GM12878 (cell line): ENCODE measurements at regions not wholly inside any gene's neighbourhood (a gene's known extent, or its start where the extent isn't known, plus 50 kb on each side); places are given as distances from the start of the nearest gene placed in this dataset.

Experiments used
- ATAC-seq: fragments of 200-7000 bp; cut with Tn5 transposase; 3 replicates; pipeline ENCODE4 v1.9.1; 2020; ENCODE audit warnings: mild to moderate bottlenecking, moderate library complexity
- BruUV-seq: library from RNA; stranded (reverse); fragments of 400-500 nt; replicated peaks from 2 replicates; lab custom pipeline; 2021; lab: Mats Ljungman, UMichigan
- CTCF ChIA-PET: fragments of 300-600 bp; sonication (Branson Sonifier 250); formaldehyde crosslinking; extraction: SDS; loops from one replicate; lab custom pipeline; 2021; ENCODE audit warnings: inconsistent platforms; lab: Yijun Ruan, JAX
- POLR2A ChIA-PET: fragments of 350-600 bp; formaldehyde crosslinking; extraction: SDS; loops from one replicate; lab custom pipeline; 2021; ENCODE audit warnings: inconsistent platforms; lab: Charles Lee
- RAD21 ChIA-PET: fragments of 300-600 bp; sonication (Branson Sonifier 250); formaldehyde crosslinking; loops from one replicate; lab custom pipeline; 2023; ENCODE audit warnings: antibody characterized with exemption; ENCODE audit not compliant: unreplicated experiment; lab: Charles Lee
- SMC1A ChIA-PET: fragments of 300-600 bp; sonication (Branson Sonifier 250); formaldehyde crosslinking; loops from one replicate; lab custom pipeline; 2023; ENCODE audit not compliant: unreplicated experiment, uncharacterized antibody; lab: Charles Lee
- DNase-seq: peaks from one replicate; pipeline ENCODE4 v3.0.0-alpha.2; 2011; ENCODE audit warnings: low read depth, low spot score
- FAIRE-seq: peaks from 3 replicates; lab custom pipeline; 2011; peaks lifted over from hg19 to GRCh38; lab: Jason Lieb, UNC
- H2AFZ ChIP-seq: 2 replicates; pipeline ENCODE4 v1.6.0; 2011; ENCODE audit warnings: low read depth, low read length, control low read depth; ENCODE audit not compliant: control insufficient read depth
- H3K27ac ChIP-seq: 2 replicates; pipeline ENCODE4 v1.5.1; 2011; ENCODE audit warnings: control low read depth; ENCODE audit not compliant: control insufficient read depth, insufficient read depth
- H3K27me3 ChIP-seq, 2 experiments: replicated peaks in 1 of 2; 2 replicates each; pipeline versions ENCODE4 v1.6.0 to v1.6.1; 2011; ENCODE audit warnings: low read length in 1 of 2; ENCODE audit not compliant: control insufficient read depth in 2 of 2, insufficient read depth in 2 of 2
- H3K36me3 ChIP-seq, 2 experiments: 2 replicates each; pipeline ENCODE4 v1.5.1; 2011; ENCODE audit warnings: low read length in 1 of 2; ENCODE audit not compliant: control insufficient read depth in 2 of 2, insufficient read depth in 2 of 2
- H3K4me1 ChIP-seq: 2 replicates; pipeline ENCODE4 v1.6.1; 2011; ENCODE audit warnings: mild to moderate bottlenecking, low read length, moderate library complexity, mixed read lengths; ENCODE audit not compliant: control insufficient read depth, insufficient read depth
- H3K4me2 ChIP-seq: 2 replicates; pipeline ENCODE4 v1.6.0; 2011; ENCODE audit warnings: control low read depth; ENCODE audit not compliant: control insufficient read depth, insufficient read depth
- H3K4me3 ChIP-seq: fragments of 200-600 bp; sonication (generic); 2 replicates; pipeline ENCODE4 v1.5.1; 2016
- H3K79me2 ChIP-seq: 2 replicates; pipeline ENCODE4 v1.6.0; 2011; ENCODE audit warnings: low read length; ENCODE audit not compliant: control insufficient read depth, insufficient read depth
- H3K9ac ChIP-seq: 2 replicates; pipeline ENCODE4 v1.8.0; 2011; ENCODE audit warnings: low read length, control low read depth, mixed read lengths; ENCODE audit not compliant: control insufficient read depth, insufficient read depth
- H3K9me3 ChIP-seq: replicated peaks from 3 replicates; pipeline ENCODE4 v1.5.1; 2011; ENCODE audit warnings: mild to moderate bottlenecking, low read length; ENCODE audit not compliant: control insufficient read depth, insufficient read depth
- H4K20me1 ChIP-seq: 2 replicates; pipeline ENCODE4 v1.6.0; 2011; ENCODE audit not compliant: control insufficient read depth, insufficient read depth
- ASH2L ChIP-seq: fragments of 300-600, 200-600 bp; sonication (generic); IDR thresholded peaks from 2 replicates; pipeline ENCODE4 v1.6.1; 2017; ENCODE audit warnings: low read depth, mild to moderate bottlenecking, borderline replicate concordance
- EP300 ChIP-seq, 2 experiments: fragments of 150-350 bp in 1 of 2; IDR thresholded peaks; 2 replicates each; pipeline ENCODE4 v1.6.1; 2011 to 2012; ENCODE audit warnings: low read depth in 2 of 2, low read length in 2 of 2, borderline replicate concordance in 1 of 2, improper control_type of control experiment in 1 of 2, inconsistent platforms in 1 of 2; ENCODE audit not compliant: control insufficient read depth in 1 of 2
- FOS ChIP-seq: IDR thresholded peaks from 3 replicates; pipeline ENCODE4 v1.6.1; 2011; ENCODE audit warnings: borderline replicate concordance; ENCODE audit not compliant: insufficient read length; ENCODE audit errors: extremely low read depth
- HDGF ChIP-seq: fragments of 450-650 bp; IDR thresholded peaks from 2 replicates; pipeline ENCODE4 v1.6.1; 2016; ENCODE audit warnings: antibody characterized with exemption
- NFXL1 ChIP-seq: fragments of 450-650 bp; IDR thresholded peaks from 2 replicates; pipeline ENCODE4 v1.6.1; 2017; ENCODE audit warnings: antibody characterized with exemption, mild to moderate bottlenecking, borderline replicate concordance
- POLR2A ChIP-seq: IDR thresholded peaks from 2 replicates; pipeline ENCODE4 v1.6.1; 2011; ENCODE audit warnings: low read depth, mild to moderate bottlenecking, low read length
- SMAD5 ChIP-seq: IDR thresholded peaks from 2 replicates; pipeline ENCODE4 v1.6.1; 2016; ENCODE audit warnings: antibody characterized with exemption, low read depth
- SMC3 ChIP-seq: IDR thresholded peaks from 2 replicates; pipeline ENCODE4 v1.6.1; 2011; ENCODE audit warnings: low read length, improper control_type of control experiment, borderline replicate concordance
- SP1 ChIP-seq: IDR thresholded peaks from one replicate; pipeline ENCODE4 v1.6.1; 2011; ENCODE audit warnings: low read depth, low read length
- SREBF1 ChIP-seq: IDR thresholded peaks from 2 replicates; pipeline ENCODE4 v1.6.1; 2012; ENCODE audit warnings: mild to moderate bottlenecking, low read length
- SREBF2 ChIP-seq: IDR thresholded peaks from 2 replicates; pipeline ENCODE4 v1.6.1; 2012; ENCODE audit warnings: mild to moderate bottlenecking, low read length
- TARDBP ChIP-seq: IDR thresholded peaks from 2 replicates; pipeline ENCODE4 v1.6.1; 2016; ENCODE audit warnings: borderline replicate concordance
- ZNF384 ChIP-seq: IDR thresholded peaks from 2 replicates; pipeline ENCODE4 v1.6.1; 2012; ENCODE audit warnings: low read depth, mild to moderate bottlenecking, low read length, improper control_type of control experiment, borderline replicate concordance
- WGBS: methylation state at CpG from one replicate; pipeline ENCODE4 v1.1.6; 2016; ENCODE audit warnings: low lambda C conversion rate; ENCODE audit not compliant: insufficient replicate concordance, insufficient coverage; ENCODE audit errors: missing lambda C conversion rate; 5-methylcytosine and 5-hydroxymethylcytosine counted together
- in situ Hi-C: fragments of 300-500 bp; cut with MboI; formaldehyde crosslinking; loops from 9 replicates; pipeline ENCODE4 v1.14.3; 2018; ENCODE audit warnings: mixed read lengths
- intact Hi-C: fragments of 100-400 bp; cut with micrococcal nuclease; formaldehyde crosslinking; loops from one replicate; pipeline ENCODE4 v1.14.2; 2022; ENCODE audit not compliant: unreplicated experiment
- TF ChIP-seq, protein P1 (sequence below), 3 experiments: IDR thresholded peaks in 2 of 3; conservative IDR thresholded peaks in 1 of 3; 2 replicates each; pipeline ENCODE4 v1.5.1; 2011; ENCODE audit warnings: low read depth in 3 of 3, low read length in 3 of 3, mild to moderate bottlenecking in 3 of 3, control low read depth in 2 of 3, moderate library complexity in 2 of 3, inconsistent platforms in 1 of 3, mixed read lengths in 1 of 3; ENCODE audit not compliant: control insufficient read depth in 2 of 3, insufficient read depth in 1 of 3; ENCODE audit errors: extremely low read depth in 1 of 3
- TF ChIP-seq, protein P2 (sequence below): fragments of 150-350 bp; IDR thresholded peaks from 2 replicates; pipeline ENCODE4 v1.6.1; 2016; ENCODE audit warnings: low read depth, low read length

DNA sequence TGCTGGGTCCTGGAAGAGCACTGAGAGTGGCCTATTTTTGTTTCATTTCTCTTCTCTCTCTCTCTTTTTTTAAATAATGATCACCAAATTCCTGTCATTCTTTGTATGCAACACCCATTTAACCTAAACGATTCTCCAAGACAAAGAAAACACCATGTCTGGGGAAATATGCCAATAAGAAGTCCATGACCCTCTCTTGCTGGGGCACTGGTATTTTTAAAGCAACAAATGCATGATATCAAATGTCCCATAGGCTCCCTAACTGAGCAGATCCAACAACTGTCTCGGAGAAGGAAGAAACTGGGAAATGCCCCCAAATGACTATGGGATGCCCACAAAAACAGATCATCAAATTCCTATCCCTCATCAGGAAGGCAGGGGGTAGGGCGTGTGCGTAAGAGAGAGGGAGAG lies 567.4 kb downstream of the CCDC171 start:
- DNase-seq: no peak
- ChIA-PET SMC1A (no interaction called here), POLR2A (no interaction called here), RAD21 (no interaction called here), CTCF (no interaction called here)
- H3K4me2 ChIP-seq: no peak overlapping the region
- intact Hi-C loops: no loop called here
- no peak overlapping the region for H3K4me3 ChIP-seq
- H3K27ac ChIP-seq: no peak overlapping the region
- no peak for ATAC-seq
- H3K79me2 ChIP-seq: no peaks in the 10 kb centered on the region
- no peak for FAIRE-seq
- TF ChIP-seq TARDBP: no peak
- TF ChIP-seq SREBF1: no peak
- TF ChIP-seq, protein P1, sequence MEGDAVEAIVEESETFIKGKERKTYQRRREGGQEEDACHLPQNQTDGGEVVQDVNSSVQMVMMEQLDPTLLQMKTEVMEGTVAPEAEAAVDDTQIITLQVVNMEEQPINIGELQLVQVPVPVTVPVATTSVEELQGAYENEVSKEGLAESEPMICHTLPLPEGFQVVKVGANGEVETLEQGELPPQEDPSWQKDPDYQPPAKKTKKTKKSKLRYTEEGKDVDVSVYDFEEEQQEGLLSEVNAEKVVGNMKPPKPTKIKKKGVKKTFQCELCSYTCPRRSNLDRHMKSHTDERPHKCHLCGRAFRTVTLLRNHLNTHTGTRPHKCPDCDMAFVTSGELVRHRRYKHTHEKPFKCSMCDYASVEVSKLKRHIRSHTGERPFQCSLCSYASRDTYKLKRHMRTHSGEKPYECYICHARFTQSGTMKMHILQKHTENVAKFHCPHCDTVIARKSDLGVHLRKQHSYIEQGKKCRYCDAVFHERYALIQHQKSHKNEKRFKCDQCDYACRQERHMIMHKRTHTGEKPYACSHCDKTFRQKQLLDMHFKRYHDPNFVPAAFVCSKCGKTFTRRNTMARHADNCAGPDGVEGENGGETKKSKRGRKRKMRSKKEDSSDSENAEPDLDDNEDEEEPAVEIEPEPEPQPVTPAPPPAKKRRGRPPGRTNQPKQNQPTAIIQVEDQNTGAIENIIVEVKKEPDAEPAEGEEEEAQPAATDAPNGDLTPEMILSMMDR (IDR thresholded peaks at IDR 0.05 in 2 of 3, conservative IDR thresholded peaks at IDR 0.05 in 1 of 3; ENCODE audit: control insufficient read depth in 2 of 3, extremely low read depth in 1 of 3, insufficient read depth in 1 of 3, low read depth in 3 of 3, low read length in 3 of 3): no peak
- TF ChIP-seq ZNF384: no peak
- no peak for TF ChIP-seq SP1
- TF ChIP-seq SMAD5: no peak
- TF ChIP-seq SREBF2: no peak
- no peak for TF ChIP-seq NFXL1
- TF ChIP-seq, protein P2, sequence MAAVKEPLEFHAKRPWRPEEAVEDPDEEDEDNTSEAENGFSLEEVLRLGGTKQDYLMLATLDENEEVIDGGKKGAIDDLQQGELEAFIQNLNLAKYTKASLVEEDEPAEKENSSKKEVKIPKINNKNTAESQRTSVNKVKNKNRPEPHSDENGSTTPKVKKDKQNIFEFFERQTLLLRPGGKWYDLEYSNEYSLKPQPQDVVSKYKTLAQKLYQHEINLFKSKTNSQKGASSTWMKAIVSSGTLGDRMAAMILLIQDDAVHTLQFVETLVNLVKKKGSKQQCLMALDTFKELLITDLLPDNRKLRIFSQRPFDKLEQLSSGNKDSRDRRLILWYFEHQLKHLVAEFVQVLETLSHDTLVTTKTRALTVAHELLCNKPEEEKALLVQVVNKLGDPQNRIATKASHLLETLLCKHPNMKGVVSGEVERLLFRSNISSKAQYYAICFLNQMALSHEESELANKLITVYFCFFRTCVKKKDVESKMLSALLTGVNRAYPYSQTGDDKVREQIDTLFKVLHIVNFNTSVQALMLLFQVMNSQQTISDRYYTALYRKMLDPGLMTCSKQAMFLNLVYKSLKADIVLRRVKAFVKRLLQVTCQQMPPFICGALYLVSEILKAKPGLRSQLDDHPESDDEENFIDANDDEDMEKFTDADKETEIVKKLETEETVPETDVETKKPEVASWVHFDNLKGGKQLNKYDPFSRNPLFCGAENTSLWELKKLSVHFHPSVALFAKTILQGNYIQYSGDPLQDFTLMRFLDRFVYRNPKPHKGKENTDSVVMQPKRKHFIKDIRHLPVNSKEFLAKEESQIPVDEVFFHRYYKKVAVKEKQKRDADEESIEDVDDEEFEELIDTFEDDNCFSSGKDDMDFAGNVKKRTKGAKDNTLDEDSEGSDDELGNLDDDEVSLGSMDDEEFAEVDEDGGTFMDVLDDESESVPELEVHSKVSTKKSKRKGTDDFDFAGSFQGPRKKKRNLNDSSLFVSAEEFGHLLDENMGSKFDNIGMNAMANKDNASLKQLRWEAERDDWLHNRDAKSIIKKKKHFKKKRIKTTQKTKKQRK: no peak
- no peak for TF ChIP-seq POLR2A
- no peak for TF ChIP-seq FOS
- TF ChIP-seq SMC3: no peak
- no peak for TF ChIP-seq ASH2L
- TF ChIP-seq EP300 (IDR thresholded peaks at IDR 0.05; ENCODE audit: borderline replicate concordance in 1 of 2, control insufficient read depth in 1 of 2, low read depth in 2 of 2, low read length in 2 of 2): no peak
- TF ChIP-seq HDGF: no peak
- H3K9ac ChIP-seq: no peak overlapping the region
- no peaks in the 10 kb centered on the region for H4K20me1 ChIP-seq
- H3K9me3 ChIP-seq: no peaks in the 10 kb centered on the region; the same call in 2 of the 3 replicates
- H3K4me1 ChIP-seq: no peaks in the 10 kb centered on the region
- no peaks in the 10 kb centered on the region for H3K36me3 ChIP-seq
- H2AFZ ChIP-seq: no peak overlapping the region
- no peaks in the 10 kb centered on the region for H3K27me3 ChIP-seq
- in situ Hi-C loops: no loop called here
- no TSS peak for BruUV-seq
- WGBS: 11% methylated on average over 4 of the region's 4 CpGs
